ENCODE measurements at regions not wholly inside any gene's neighbourhood (a gene's known extent, or its start where the extent isn't known, plus 50 kb on each side); places are given as distances from the start of the nearest gene placed in this dataset.

- TF ChIP-seq CTCF (IDR thresholded peaks at IDR 0.05; ENCODE audit: low read length) (no peak), EZH2 (IDR thresholded peaks at IDR 0.05; ENCODE audit: borderline replicate concordance, low read length) (no peak)
Measured at GRCh38 chr17:71227841-71228240, 893.0 kb upstream of the SOX9 start.

Data from OCI-LY1 (cell line).